Gastrocnemius medialis (tissue), 4 donors: ENCODE measurements at regions not wholly inside any gene's neighbourhood (a gene's known extent, or its start where the extent isn't known, plus 50 kb on each side); places are given as distances from the start of the nearest gene placed in this dataset.

Source experiments
- ATAC-seq, 2 donors: fragments of 150-250 bp; one replicate each; pipeline ENCODE4 v1.9.1; 2016
- DNase-seq, 2 donors: peaks; one replicate each; pipeline ENCODE4 v3.0.0-alpha.2; 2019
- H3K27ac ChIP-seq, 4 donors: fragments of 200-600 bp; sonication (generic); 1 replicate in 1 of 4; 2 replicates in 3 of 4; pipeline ENCODE4 v1.5.1; 2016 to 2018; ENCODE audit warnings: mild to moderate bottlenecking in 2 of 4, moderate library complexity in 1 of 4
- H3K27me3 ChIP-seq, 3 donors: fragments of 200-600 bp; sonication (generic) in 2 of 3; 1 replicate in 1 of 3; 2 replicates in 2 of 3; pipeline versions ENCODE4 v1.5.1 to v1.6.0; 2016 to 2019; ENCODE audit warnings: mild to moderate bottlenecking in 1 of 3, moderate library complexity in 1 of 3
- H3K36me3 ChIP-seq, 2 donors: fragments of 200-600 bp; sonication (generic) in 1 of 2; one replicate each; pipeline ENCODE4 v1.5.1; 2017 to 2018
- H3K4me1 ChIP-seq, 2 donors: fragments of 200-600 bp; sonication (generic) in 1 of 2; one replicate each; pipeline ENCODE4 v1.5.1; 2016 to 2017; ENCODE audit warnings: mild to moderate bottlenecking in 2 of 2
- H3K4me3 ChIP-seq, 4 donors: fragments of 200-600 bp; sonication (generic) in 3 of 4; 1 replicate in 1 of 4; 2 replicates in 3 of 4; pipeline ENCODE4 v1.5.1; 2016 to 2019; ENCODE audit warnings: mild to moderate bottlenecking in 2 of 4
- H3K9me3 ChIP-seq, 3 donors: fragments of 200-600 bp; sonication (generic) in 2 of 3; 1 replicate in 1 of 3; 2 replicates in 2 of 3; pipeline ENCODE4 v1.5.1; 2016 to 2019
- CTCF ChIP-seq, 5 experiments: fragments of 450-650 bp in 3 of 5; fragments of 200-600 bp in 2 of 5; sonication (generic) in 2 of 5; IDR thresholded peaks in 4 of 5; conservative IDR thresholded peaks in 1 of 5; 1 replicate in 4 of 5; 2 replicates in 1 of 5; pipeline ENCODE4 v1.5.1; 2016 to 2019; ENCODE audit warnings: antibody characterized with exemption in 5 of 5, mild to moderate bottlenecking in 3 of 5, moderate library complexity in 3 of 5
- POLR2A ChIP-seq, 2 donors: fragments of 450-650 bp; IDR thresholded peaks; one replicate each; pipeline ENCODE4 v1.6.1; 2017; ENCODE audit warnings: antibody characterized with exemption in 2 of 2, mild to moderate bottlenecking in 2 of 2, moderate library complexity in 2 of 2
- in situ Hi-C, 4 donors: fragments of 200-750 bp; cut with MboI; loops; one replicate each; pipeline versions ENCODE4 v1.15.0 to v1.8.0; 2017; ENCODE audit warnings: low sequenced_read_pairs in 4 of 4
- intact Hi-C: fragments of 100-400 bp; cut with DNase I; formaldehyde crosslinking; loops from one replicate; pipeline ENCODE4 v1.15.1; 2023; ENCODE audit warnings: low total_unique reads

DNA sequence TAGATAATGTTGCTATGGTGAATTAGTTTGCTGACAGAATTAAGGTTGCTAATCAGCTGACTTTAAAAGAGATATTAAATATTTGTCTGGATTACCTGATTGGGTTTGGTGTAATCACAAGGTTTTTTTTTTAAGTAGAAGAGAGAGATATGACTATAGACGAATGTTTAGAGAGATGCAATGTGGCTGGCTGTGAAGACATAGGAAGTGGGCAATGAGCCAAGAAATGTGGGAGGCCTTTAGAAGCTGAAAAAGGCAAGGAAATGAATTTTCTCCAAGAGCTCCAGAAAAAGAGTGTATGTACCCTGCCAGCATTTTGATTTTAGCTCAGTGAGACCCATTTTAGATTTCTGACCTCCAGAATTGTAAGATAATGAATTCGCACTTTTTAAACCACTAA, 598.3 kb downstream of the PKHD1 start:
- in situ Hi-C loops = no loop called here

DNA sequence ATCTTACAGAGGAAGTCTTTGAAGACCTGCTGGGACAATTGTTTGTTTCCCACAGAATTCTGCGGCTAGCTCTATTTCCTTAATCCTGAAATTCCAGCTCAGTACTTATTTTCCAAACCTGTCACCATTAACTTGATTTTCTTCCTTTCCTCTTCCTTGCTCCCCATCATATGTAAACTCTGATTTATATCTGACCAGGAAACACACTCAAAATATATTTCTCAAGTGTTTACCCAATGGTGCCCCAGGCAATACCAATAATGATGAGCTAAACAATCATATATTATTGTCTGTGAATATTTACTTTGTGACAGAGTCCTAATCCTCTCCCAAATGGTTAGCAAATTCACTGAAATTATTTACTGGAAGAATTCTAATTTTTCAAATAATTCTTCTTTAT, 597.3 kb downstream of the PKHD1 start:
- intact Hi-C loops = no loop called here
- H3K9me3 ChIP-seq = no peaks in the 10 kb centered on the region
- no peak overlapping the region for H3K4me3 ChIP-seq
- in situ Hi-C loops = no loop called here
- H3K27me3 ChIP-seq = no peaks in the 10 kb centered on the region
- DNase-seq (no peak), ATAC-seq (no peak)
- no peaks in the 10 kb centered on the region for H3K36me3 ChIP-seq
- no peaks in the 10 kb centered on the region for H3K4me1 ChIP-seq
- H3K27ac ChIP-seq = no peak overlapping the region
- no peak for TF ChIP-seq POLR2A (IDR thresholded peaks at IDR 0.05)
- TF ChIP-seq CTCF (IDR thresholded peaks at IDR 0.05 in 4 of 5, conservative IDR thresholded peaks at IDR 0.05 in 1 of 5) = no peak

More for the DNA sequence above, 598.3 kb downstream of the PKHD1 start:
- ATAC-seq (no peak), DNase-seq (no peak)
- no peaks in the 10 kb centered on the region for H3K27me3 ChIP-seq
- no peaks in the 10 kb centered on the region for H3K36me3 ChIP-seq
- TF ChIP-seq POLR2A (IDR thresholded peaks at IDR 0.05) = no peak
- no peak for TF ChIP-seq CTCF (IDR thresholded peaks at IDR 0.05 in 4 of 5, conservative IDR thresholded peaks at IDR 0.05 in 1 of 5)
- H3K4me1 ChIP-seq = no peaks in the 10 kb centered on the region
- no peak overlapping the region for H3K4me3 ChIP-seq
- intact Hi-C loops = no loop called here
- H3K9me3 ChIP-seq = no peaks in the 10 kb centered on the region
- H3K27ac ChIP-seq = no peak overlapping the region

- ATAC-seq (no peak), DNase-seq (no peak)
- no peak overlapping the region for H3K27ac ChIP-seq
- no peaks in the 10 kb centered on the region for H3K27me3 ChIP-seq
- no peaks in the 10 kb centered on the region for H3K36me3 ChIP-seq
- no peak for TF ChIP-seq CTCF (IDR thresholded peaks at IDR 0.05 in 4 of 5, conservative IDR thresholded peaks at IDR 0.05 in 1 of 5)
- no peak for TF ChIP-seq POLR2A (IDR thresholded peaks at IDR 0.05)
- no peaks in the 10 kb centered on the region for H3K9me3 ChIP-seq
- in situ Hi-C loops (no loop called here), intact Hi-C loops (no loop called here)
- no peaks in the 10 kb centered on the region for H3K4me1 ChIP-seq
- no peak overlapping the region for H3K4me3 ChIP-seq
Observed at GRCh38 chr6:51494342-51494741, 593.1 kb downstream of the PKHD1 start.

GRCh38 chr6:51495096-51495495, 592.3 kb downstream of the PKHD1 start:
- Histone ChIP-seq H3K4me3 (no peak overlapping the region), H3K4me1 (no peaks in the 10 kb centered on the region), H3K36me3 (no peaks in the 10 kb centered on the region), H3K9me3 (no peaks in the 10 kb centered on the region), H3K27me3 (no peaks in the 10 kb centered on the region), H3K27ac (no peak overlapping the region)
- intact Hi-C loops (no loop called here), in situ Hi-C loops (no loop called here)
- no peak for ATAC-seq
- no peak for DNase-seq
- no peak for TF ChIP-seq POLR2A (IDR thresholded peaks at IDR 0.05)
- TF ChIP-seq CTCF (IDR thresholded peaks at IDR 0.05 in 4 of 5, conservative IDR thresholded peaks at IDR 0.05 in 1 of 5) = no peak

DNA sequence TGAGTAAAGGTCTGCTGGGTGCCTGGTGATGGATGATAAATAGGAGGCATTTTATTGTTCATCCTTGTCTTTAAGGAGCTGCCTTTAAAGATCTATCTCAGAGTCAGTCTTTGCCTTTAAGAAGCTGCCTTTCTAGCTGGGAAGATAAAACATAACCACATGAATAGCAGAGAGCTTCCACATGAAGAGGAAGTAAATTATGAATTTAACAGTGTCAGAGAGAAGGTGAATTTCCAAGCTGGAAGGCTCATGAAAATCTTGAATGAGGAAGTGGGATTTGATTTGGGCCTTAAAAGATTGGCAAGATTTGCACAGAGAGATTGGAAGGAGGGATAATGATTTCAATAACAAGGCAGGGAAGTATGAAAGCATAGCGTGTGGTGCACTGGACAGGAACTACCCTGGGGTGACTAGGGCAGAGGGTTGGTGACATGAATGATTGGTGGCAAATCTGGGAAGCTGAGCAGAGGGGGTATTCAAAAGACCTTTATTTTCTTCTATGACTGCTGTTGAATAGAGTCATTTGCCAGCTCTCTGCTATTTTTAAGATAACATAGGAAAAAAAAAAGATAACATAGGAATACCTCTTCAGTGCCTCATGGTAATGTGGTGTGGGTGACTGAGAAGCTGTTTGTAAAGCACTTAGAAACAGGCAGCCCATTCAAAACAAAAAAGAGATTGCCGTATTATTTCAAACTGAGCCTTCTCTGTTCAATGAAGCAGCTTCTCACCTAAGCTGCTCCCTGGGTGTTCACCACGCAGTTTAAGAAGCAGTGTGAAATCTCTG, 591.6 kb downstream of the PKHD1 start:
- DNase-seq = no peak
- intact Hi-C loops (no loop called here), in situ Hi-C loops (no loop called here)
- no peaks in the 10 kb centered on the region for H3K9me3 ChIP-seq
- H3K27me3 ChIP-seq = no peaks in the 10 kb centered on the region
- TF ChIP-seq POLR2A (IDR thresholded peaks at IDR 0.05) (no peak), CTCF (IDR thresholded peaks at IDR 0.05 in 4 of 5, conservative IDR thresholded peaks at IDR 0.05 in 1 of 5) (no peak)
- no peak overlapping the region for H3K27ac ChIP-seq
- H3K36me3 ChIP-seq = no peaks in the 10 kb centered on the region
- no peak overlapping the region for H3K4me3 ChIP-seq
- no peaks in the 10 kb centered on the region for H3K4me1 ChIP-seq
- no peak for ATAC-seq
